Fibroblast of lung (primary cell): ENCODE measurements at regions not wholly inside any gene's neighbourhood (a gene's known extent, or its start where the extent isn't known, plus 50 kb on each side); places are given as distances from the start of the nearest gene placed in this dataset.
"Not testable (repeated sequence)": the region's sequence is repeated elsewhere in the genome, so short reads cannot be mapped to it uniquely, and the experiment has no call there.

Experiments used
- DNase-seq, 2 donors: peaks; one replicate each; pipeline versions ENCODE4 v3.0.0 to v3.0.0-alpha.2; 2010; ENCODE audit warnings: low read depth in 2 of 2
- H2AFZ ChIP-seq: 2 replicates; pipeline ENCODE4 v1.5.1; 2012; ENCODE audit warnings: low read length, control low read depth, inconsistent platforms
- H3K27ac ChIP-seq: 2 replicates; pipeline ENCODE4 v1.5.1; 2011; ENCODE audit warnings: low read length, control low read depth; ENCODE audit not compliant: insufficient read depth
- H3K27me3 ChIP-seq: 2 replicates; pipeline ENCODE4 v1.5.1; 2011; ENCODE audit warnings: mild to moderate bottlenecking, low read length; ENCODE audit not compliant: control insufficient read depth, insufficient read depth
- H3K36me3 ChIP-seq: 2 replicates; pipeline ENCODE4 v1.5.1; 2011; ENCODE audit warnings: low read length; ENCODE audit not compliant: control insufficient read depth, insufficient read depth
- H3K4me1 ChIP-seq: 2 replicates; pipeline ENCODE4 v1.5.1; 2011; ENCODE audit warnings: low read length; ENCODE audit not compliant: control insufficient read depth, insufficient read depth; ENCODE audit errors: extremely low read depth
- H3K4me2 ChIP-seq: 2 replicates; pipeline ENCODE4 v1.5.1; 2011; ENCODE audit warnings: low read length, control low read depth; ENCODE audit not compliant: insufficient read depth; ENCODE audit errors: extremely low read depth
- H3K4me3 ChIP-seq, 4 experiments: fragments of 200-600 bp in 1 of 4; sonication (generic) in 1 of 4; replicated peaks in 1 of 4; 2 replicates each; pipeline ENCODE4 v1.5.1; 2011 to 2016; ENCODE audit warnings: low read length in 4 of 4, low read depth in 3 of 4, mild to moderate bottlenecking in 3 of 4, control low read depth in 2 of 4, inconsistent platforms in 1 of 4, mixed read lengths in 1 of 4; ENCODE audit not compliant: insufficient read depth in 1 of 4; ENCODE audit errors: control extremely low read depth in 1 of 4
- H3K79me2 ChIP-seq: 2 replicates; pipeline ENCODE4 v1.5.1; 2012; ENCODE audit warnings: mild to moderate bottlenecking, low read length, inconsistent platforms; ENCODE audit not compliant: control insufficient read depth, insufficient read depth
- H3K9ac ChIP-seq: 2 replicates; pipeline ENCODE4 v1.5.1; 2011; ENCODE audit warnings: mild to moderate bottlenecking, low read length, control low read depth; ENCODE audit not compliant: insufficient read depth
- H3K9me3 ChIP-seq: 2 replicates; pipeline ENCODE4 v1.5.1; 2012; ENCODE audit warnings: low read depth, low read length; ENCODE audit not compliant: control insufficient read depth, insufficient read depth
- H4K20me1 ChIP-seq: 2 replicates; pipeline ENCODE4 v1.5.1; 2011; ENCODE audit warnings: low read length; ENCODE audit not compliant: control insufficient read depth, insufficient read depth; ENCODE audit errors: extremely low read depth
- EZH2 ChIP-seq: IDR thresholded peaks from 2 replicates; pipeline ENCODE4 v1.5.1; 2012; ENCODE audit warnings: low read length, control low read depth, mild to moderate bottlenecking; ENCODE audit errors: missing control alignments
- TF ChIP-seq, protein P1 (sequence below), 2 donors: IDR thresholded peaks in 1 of 2; conservative IDR thresholded peaks in 1 of 2; 1 replicate in 1 of 2; 2 replicates in 1 of 2; pipeline ENCODE4 v1.5.1; 2011 to 2012; ENCODE audit warnings: low read length in 2 of 2, control low read depth in 1 of 2, inconsistent platforms in 1 of 2, low read depth in 1 of 2, mild to moderate bottlenecking in 1 of 2

DNA sequence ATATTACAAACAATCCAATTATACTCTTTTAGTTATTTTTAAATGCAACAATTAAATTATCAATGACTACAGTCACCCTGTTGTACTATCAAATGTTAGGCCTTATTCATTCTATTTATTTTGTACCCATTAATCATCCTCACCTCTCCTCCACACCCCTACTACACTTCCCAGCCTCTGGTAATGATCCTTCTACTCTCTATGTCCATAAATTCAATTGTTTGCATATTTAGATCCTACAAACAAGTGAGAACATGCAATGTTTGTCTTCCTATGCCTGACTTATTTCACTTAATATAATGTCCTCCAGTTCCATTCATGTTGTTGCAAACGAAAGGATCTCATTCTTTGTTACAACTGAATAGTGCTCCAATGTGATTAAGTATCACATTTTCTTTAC, 1414.6 kb downstream of the SLITRK1 start:
- H3K27ac ChIP-seq = no peak overlapping the region

DNA sequence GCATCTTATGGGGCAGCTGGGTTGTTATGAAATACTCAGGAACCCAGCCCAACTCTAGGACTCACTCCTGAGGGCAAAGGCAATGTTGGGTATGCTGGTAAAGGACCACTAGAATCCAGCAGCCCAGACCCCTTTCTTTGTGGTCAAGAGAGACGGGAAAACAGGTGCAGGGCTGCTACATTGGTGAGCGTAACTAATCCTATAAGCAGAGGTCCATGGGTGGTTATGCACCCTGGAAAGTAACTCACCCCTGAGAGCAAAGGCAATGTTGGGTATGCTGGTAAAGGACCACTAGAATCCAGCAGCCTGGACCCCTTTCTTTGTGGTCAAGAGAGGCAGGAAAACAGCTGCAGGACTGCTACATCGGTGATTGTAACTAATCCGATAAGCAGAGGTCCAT, 1422.7 kb downstream of the SLITRK1 start:
- not testable (repeated sequence) for H3K36me3 ChIP-seq, H3K27ac ChIP-seq, DNase-seq

More for the DNA sequence above, 1414.6 kb downstream of the SLITRK1 start:
- no peaks in the 10 kb centered on the region for H3K4me1 ChIP-seq
- H3K36me3 ChIP-seq = no peaks in the 10 kb centered on the region
- no peaks in the 10 kb centered on the region for H4K20me1 ChIP-seq
- TF ChIP-seq EZH2 = no peak
- TF ChIP-seq, protein P1, sequence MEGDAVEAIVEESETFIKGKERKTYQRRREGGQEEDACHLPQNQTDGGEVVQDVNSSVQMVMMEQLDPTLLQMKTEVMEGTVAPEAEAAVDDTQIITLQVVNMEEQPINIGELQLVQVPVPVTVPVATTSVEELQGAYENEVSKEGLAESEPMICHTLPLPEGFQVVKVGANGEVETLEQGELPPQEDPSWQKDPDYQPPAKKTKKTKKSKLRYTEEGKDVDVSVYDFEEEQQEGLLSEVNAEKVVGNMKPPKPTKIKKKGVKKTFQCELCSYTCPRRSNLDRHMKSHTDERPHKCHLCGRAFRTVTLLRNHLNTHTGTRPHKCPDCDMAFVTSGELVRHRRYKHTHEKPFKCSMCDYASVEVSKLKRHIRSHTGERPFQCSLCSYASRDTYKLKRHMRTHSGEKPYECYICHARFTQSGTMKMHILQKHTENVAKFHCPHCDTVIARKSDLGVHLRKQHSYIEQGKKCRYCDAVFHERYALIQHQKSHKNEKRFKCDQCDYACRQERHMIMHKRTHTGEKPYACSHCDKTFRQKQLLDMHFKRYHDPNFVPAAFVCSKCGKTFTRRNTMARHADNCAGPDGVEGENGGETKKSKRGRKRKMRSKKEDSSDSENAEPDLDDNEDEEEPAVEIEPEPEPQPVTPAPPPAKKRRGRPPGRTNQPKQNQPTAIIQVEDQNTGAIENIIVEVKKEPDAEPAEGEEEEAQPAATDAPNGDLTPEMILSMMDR (conservative IDR thresholded peaks at IDR 0.05 in 1 of 2, IDR thresholded peaks at IDR 0.05 in 1 of 2; ENCODE audit: low read depth in 1 of 2, low read length in 2 of 2) = no peak
- H3K4me2 ChIP-seq = no peak overlapping the region
- H3K27me3 ChIP-seq = no peaks in the 10 kb centered on the region
- H3K9ac ChIP-seq = no peak overlapping the region
- H2AFZ ChIP-seq = no peak overlapping the region
- DNase-seq = no peak
- H3K79me2 ChIP-seq = no peaks in the 10 kb centered on the region
- H3K9me3 ChIP-seq = no peaks in the 10 kb centered on the region
- no peak overlapping the region for H3K4me3 ChIP-seq

DNA sequence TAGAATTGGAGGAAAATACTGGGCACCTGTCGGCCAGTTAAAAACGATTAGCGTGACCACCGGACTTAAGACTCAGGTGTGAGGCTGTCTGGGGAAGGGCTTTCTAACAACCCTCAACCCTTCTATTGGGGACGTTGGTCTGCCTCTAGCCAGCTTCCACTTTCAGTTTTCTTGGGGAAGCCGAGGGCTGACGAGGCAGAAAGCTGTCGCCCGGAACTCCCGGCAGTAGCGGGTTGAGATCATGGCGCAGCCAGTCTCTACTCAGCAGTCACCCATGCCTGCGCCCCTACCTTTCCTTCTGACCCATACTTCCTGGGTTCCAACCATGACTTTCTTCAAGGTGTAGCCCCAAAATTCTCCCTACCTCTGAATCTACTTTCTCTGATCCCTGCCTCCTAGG, 1424.1 kb downstream of the SLITRK1 start:
- no peak overlapping the region for H3K27ac ChIP-seq
- H3K4me2 ChIP-seq = no peak overlapping the region
- no peak overlapping the region for H3K4me3 ChIP-seq
- H3K79me2 ChIP-seq = no peaks in the 10 kb centered on the region
- DNase-seq = no peak
- no peaks in the 10 kb centered on the region for H3K9me3 ChIP-seq
- no peaks in the 10 kb centered on the region for H3K36me3 ChIP-seq
- no peaks in the 10 kb centered on the region for H3K4me1 ChIP-seq
- no peaks in the 10 kb centered on the region for H3K27me3 ChIP-seq
- no peak overlapping the region for H2AFZ ChIP-seq
- H3K9ac ChIP-seq = no peak overlapping the region
- no peaks in the 10 kb centered on the region for H4K20me1 ChIP-seq
- TF ChIP-seq, protein P1 (conservative IDR thresholded peaks at IDR 0.05 in 1 of 2, IDR thresholded peaks at IDR 0.05 in 1 of 2; ENCODE audit: low read depth in 1 of 2, low read length in 2 of 2) = no peak
- no peak for TF ChIP-seq EZH2

More for the DNA sequence above, 1422.7 kb downstream of the SLITRK1 start:
- not testable (repeated sequence) for H3K4me3 ChIP-seq, H3K9me3 ChIP-seq, H3K4me1 ChIP-seq, H2AFZ ChIP-seq, H3K27me3 ChIP-seq, H3K9ac ChIP-seq, H4K20me1 ChIP-seq, H3K79me2 ChIP-seq, H3K4me2 ChIP-seq

DNA sequence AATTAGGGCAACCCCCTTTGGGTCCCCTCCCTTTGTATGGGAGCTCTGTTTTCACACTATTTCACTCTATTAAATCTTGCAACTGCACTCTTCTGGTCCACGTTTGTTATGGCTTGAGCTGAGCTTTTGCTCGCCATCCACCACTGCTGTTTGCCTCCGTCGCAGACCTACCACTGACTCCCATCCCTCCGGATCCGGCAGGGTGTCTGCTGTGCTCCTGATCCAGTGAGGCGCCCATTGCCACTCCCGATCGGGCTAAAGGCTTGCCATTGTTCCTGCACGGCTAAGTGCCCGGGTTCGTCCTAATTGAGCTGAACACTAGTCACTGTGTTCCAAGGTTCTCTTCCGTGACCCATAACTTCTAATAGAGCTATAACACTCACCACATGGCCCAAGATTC, 1424.7 kb downstream of the SLITRK1 start:
- not testable (repeated sequence) for H3K9ac ChIP-seq, H3K4me1 ChIP-seq, DNase-seq, H3K79me2 ChIP-seq, H3K9me3 ChIP-seq, H3K4me2 ChIP-seq, H3K36me3 ChIP-seq, H2AFZ ChIP-seq, H3K27ac ChIP-seq, H3K4me3 ChIP-seq, H3K27me3 ChIP-seq, H4K20me1 ChIP-seq
